GM10248 (cell line): ENCODE measurements at regions not wholly inside any gene's neighbourhood (a gene's known extent, or its start where the extent isn't known, plus 50 kb on each side); places are given as distances from the start of the nearest gene placed in this dataset.

Experiments used
- CTCF ChIA-PET: fragments of 300-600 bp; sonication (Branson Sonifier 250); formaldehyde crosslinking; extraction: SDS; loops from one replicate; lab custom pipeline; 2021; ENCODE audit warnings: antibody characterized with exemption; lab: Yijun Ruan, JAX
- POLR2A ChIA-PET: fragments of 350-650 bp; sonication (Branson Sonifier 250); formaldehyde crosslinking; extraction: SDS; loops from one replicate; lab custom pipeline; 2020; ENCODE audit warnings: antibody characterized with exemption; lab: Yijun Ruan, JAX
- DNase-seq: peaks from one replicate; pipeline ENCODE4 v3.0.0; 2012; ENCODE audit errors: extremely low spot score
- CTCF ChIP-seq: IDR thresholded peaks from 2 replicates; pipeline ENCODE4 v1.5.1; 2012; ENCODE audit warnings: mild to moderate bottlenecking, low read depth; ENCODE audit errors: extremely low read depth, missing control alignments, control extremely low read depth

- ChIA-PET CTCF (interaction anchor here (1.4 to 1.5 kb wide), 2 partner anchors 8 to 9 kb away, joined by 3 to 4 read pairs; no protein-coding TSS in a partner anchor), POLR2A (no interaction called here)
- no peak for TF ChIP-seq CTCF
- DNase-seq, result no peak
Measured at GRCh38 chr9:106755736-106756135, 107.2 kb upstream of the ZNF462 start.

GRCh38 chr9:106757514-106757913, 105.5 kb upstream of the ZNF462 start:
- ChIA-PET CTCF (interaction anchor here (1.0 to 2.0 kb wide), 3 partner anchors 9 to 18 kb away, joined by 3 to 5 read pairs (median 4); no protein-coding TSS in a partner anchor), POLR2A (no interaction called here)
- no peak for DNase-seq
- no peak for TF ChIP-seq CTCF

GRCh38 chr9:106758911-106759310, 104.1 kb upstream of the ZNF462 start:
- DNase-seq, result no peak
- ChIA-PET POLR2A (no interaction called here), CTCF (interaction anchor here (1.4 to 2.0 kb wide), 2 partner anchors 7 to 19 kb away, joined by 4 to 5 read pairs; no protein-coding TSS in a partner anchor)
- no peak for TF ChIP-seq CTCF

GRCh38 chr9:106761493-106761892, 101.5 kb upstream of the ZNF462 start:
- no peak for TF ChIP-seq CTCF
- no peak for DNase-seq
- POLR2A ChIA-PET, result no interaction called here
- CTCF ChIA-PET, result no interaction called here

GRCh38 chr9:106766616-106767015, 96.3 kb upstream of the ZNF462 start:
- TF ChIP-seq CTCF, result no peak
- DNase-seq, result no peak
- ChIA-PET POLR2A (no interaction called here), CTCF (interaction anchor here (0.9 kb wide), 1 partner anchor 9 kb away, joined by 5 read pairs; no protein-coding TSS in a partner anchor)

GRCh38 chr9:106769331-106769730, 93.6 kb upstream of the ZNF462 start:
- no peak for TF ChIP-seq CTCF
- ChIA-PET CTCF (interaction anchor here (1.0 to 1.8 kb wide), 4 partner anchors 9 to 32 kb away, joined by 3 to 4 read pairs (median 3); no protein-coding TSS in a partner anchor), POLR2A (no interaction called here)
- DNase-seq, result no peak
